PC-3 (cell line): ENCODE measurements at regions not wholly inside any gene's neighbourhood (a gene's known extent, or its start where the extent isn't known, plus 50 kb on each side); places are given as distances from the start of the nearest gene placed in this dataset.

Experiments used
- ATAC-seq: fragments of 200-7000 bp; cut with Tn5 transposase; 2 replicates; pipeline ENCODE4 v1.9.1; 2020; ENCODE audit warnings: mild to moderate bottlenecking, moderate library complexity
- BruUV-seq: library from RNA; stranded (reverse); fragments of 400-500 nt; replicated peaks from 2 replicates; lab custom pipeline; 2021; lab: Mats Ljungman, UMichigan
- CTCF ChIA-PET: fragments of 300-600 bp; sonication (Branson Sonifier 250); formaldehyde crosslinking; loops from one replicate; lab custom pipeline; 2022; ENCODE audit warnings: antibody characterized with exemption; lab: Charles Lee
- POLR2A ChIA-PET: fragments of 300-600 bp; sonication (Branson Sonifier 250); formaldehyde crosslinking; loops from one replicate; lab custom pipeline; 2022; ENCODE audit warnings: antibody characterized with exemption; ENCODE audit not compliant: unreplicated experiment; lab: Charles Lee
- DNase-seq: peaks from one replicate; pipeline ENCODE4 v3.0.0-alpha.2; 2015
- H2AFZ ChIP-seq: fragments of 300-600 bp; sonication (generic); 2 replicates; pipeline ENCODE4 v1.6.0; 2016; ENCODE audit warnings: antibody characterized with exemption, low read length
- H3F3A ChIP-seq: fragments of 300-600 bp; sonication (generic); one replicate; pipeline ENCODE4 v1.6.0; 2017; ENCODE audit warnings: antibody characterized with exemption, low read length, control low read depth, mild to moderate bottlenecking; ENCODE audit not compliant: unreplicated experiment
- H3K27ac ChIP-seq: fragments of 300-600 bp; sonication (generic); 2 replicates; pipeline ENCODE4 v1.5.1; 2016; ENCODE audit warnings: mild to moderate bottlenecking, low read length
- H3K27me3 ChIP-seq: fragments of 300-600 bp; sonication (generic); 2 replicates; pipeline ENCODE4 v1.6.1; 2016; ENCODE audit warnings: low read length, mixed read lengths
- H3K36me3 ChIP-seq: fragments of 300-600 bp; sonication (generic); 2 replicates; pipeline ENCODE4 v1.6.1; 2016; ENCODE audit warnings: low read depth, mixed run types, low read length, mixed read lengths
- H3K4me1 ChIP-seq: fragments of 300-600 bp; sonication (generic); 2 replicates; pipeline ENCODE4 v1.5.1; 2016; ENCODE audit warnings: low read length; ENCODE audit not compliant: insufficient read depth
- H3K4me2 ChIP-seq: fragments of 300-600 bp; sonication (generic); 2 replicates; pipeline ENCODE4 v1.6.0; 2016; ENCODE audit warnings: low read length
- H3K4me3 ChIP-seq: fragments of 300-600 bp; sonication (generic); 2 replicates; pipeline ENCODE4 v1.5.1; 2016; ENCODE audit warnings: mild to moderate bottlenecking, low read length, mixed read lengths
- H3K79me2 ChIP-seq: fragments of 300-600 bp; sonication (generic); 2 replicates; pipeline ENCODE4 v1.6.1; 2017; ENCODE audit warnings: low read length, mixed read lengths
- H3K9ac ChIP-seq: fragments of 300-600 bp; sonication (generic); 2 replicates; pipeline ENCODE4 v1.6.0; 2016; ENCODE audit warnings: mild to moderate bottlenecking, low read length
- H3K9me2 ChIP-seq: fragments of 300-600 bp; sonication (generic); replicated peaks from 2 replicates; pipeline ENCODE4 v1.6.1; 2016; ENCODE audit warnings: mixed run types, low read length, mixed read lengths
- H3K9me3 ChIP-seq: fragments of 300-600 bp; sonication (generic); 2 replicates; pipeline ENCODE4 v1.6.1; 2016; ENCODE audit warnings: low read length, mixed read lengths
- H4K20me1 ChIP-seq: fragments of 300-600 bp; sonication (generic); 2 replicates; pipeline ENCODE4 v1.6.1; 2016; ENCODE audit warnings: low read length, mixed read lengths
- CTCF ChIP-seq: fragments of 300-600 bp; sonication (generic); conservative IDR thresholded peaks from 2 replicates; pipeline ENCODE4 v1.5.1; 2017; ENCODE audit warnings: antibody characterized with exemption, low read depth, mild to moderate bottlenecking, low read length
- EZH2 ChIP-seq: fragments of 300-600 bp; sonication (generic); IDR thresholded peaks from one replicate; pipeline ENCODE4 v1.6.1; 2017; ENCODE audit warnings: antibody characterized with exemption, mild to moderate bottlenecking, low read length; ENCODE audit not compliant: unreplicated experiment
- EZH2phosphoT487 ChIP-seq: fragments of 300-600 bp; sonication (generic); IDR thresholded peaks from 2 replicates; pipeline ENCODE4 v1.6.1; 2018; ENCODE audit warnings: mild to moderate bottlenecking, antibody characterized with exemption, low read length, borderline replicate concordance
- intact Hi-C: fragments of 100-400 bp; cut with micrococcal nuclease; formaldehyde crosslinking; loops from 2 replicates; pipeline ENCODE4 v1.9.0; 2023

DNA sequence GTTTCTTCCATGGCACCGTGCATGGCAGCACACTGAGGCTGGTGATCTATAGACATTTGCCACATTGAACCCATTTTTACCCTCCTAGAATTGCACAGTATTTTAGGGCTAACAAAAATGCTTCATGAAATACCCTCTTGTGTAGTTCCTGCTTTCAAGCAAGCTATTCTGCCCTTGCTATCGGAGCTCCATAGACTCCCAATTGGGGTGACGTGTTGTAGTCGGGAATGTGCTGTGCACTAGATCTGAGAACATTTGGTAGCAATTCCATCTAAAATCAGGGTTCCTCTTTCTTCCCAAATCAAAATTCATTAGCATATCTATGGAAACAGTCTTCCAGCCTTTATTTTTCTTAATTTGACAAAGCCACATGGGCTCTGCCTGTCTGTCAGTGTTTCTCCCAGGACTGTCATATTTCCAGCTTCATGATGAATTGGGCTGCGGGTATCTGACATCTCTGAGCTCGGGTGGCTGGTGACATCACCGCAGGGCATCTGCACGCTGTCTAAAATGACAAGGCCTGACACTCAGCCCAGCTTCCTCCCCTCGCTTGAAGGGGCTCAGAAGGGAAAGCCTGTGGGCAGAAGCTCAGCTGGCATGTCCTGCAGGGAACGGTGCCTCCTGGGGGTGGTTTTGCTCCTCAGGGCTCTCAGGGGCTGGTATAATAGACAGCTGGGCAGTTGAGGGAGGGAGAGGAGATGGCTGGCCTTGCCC, 406.4 kb downstream of the QKI start:
- CTCF ChIA-PET: no interaction called here
- Histone ChIP-seq H3K4me3 (no peak overlapping the region), H3K4me1 (no peaks in the 10 kb centered on the region), H3K9me2 (no peaks in the 10 kb centered on the region), H3K27ac (no peak overlapping the region), H2AFZ (no peak overlapping the region), H3K9me3 (no peaks in the 10 kb centered on the region), H3K4me2 (no peak overlapping the region), H3K27me3 (no peaks in the 10 kb centered on the region), H3K36me3 (no peaks in the 10 kb centered on the region), H4K20me1 (no peaks in the 10 kb centered on the region), H3K79me2 (no peaks in the 10 kb centered on the region), H3K9ac (no peak overlapping the region), H3F3A (no peaks in the 10 kb centered on the region)
- TF ChIP-seq EZH2phosphoT487 (no peak), EZH2 (no peak), CTCF (no peak)
- POLR2A ChIA-PET: no interaction called here
- no peak for DNase-seq
- intact Hi-C loops: no loop called here
- no peak for ATAC-seq
- BruUV-seq: no TSS peak

DNA sequence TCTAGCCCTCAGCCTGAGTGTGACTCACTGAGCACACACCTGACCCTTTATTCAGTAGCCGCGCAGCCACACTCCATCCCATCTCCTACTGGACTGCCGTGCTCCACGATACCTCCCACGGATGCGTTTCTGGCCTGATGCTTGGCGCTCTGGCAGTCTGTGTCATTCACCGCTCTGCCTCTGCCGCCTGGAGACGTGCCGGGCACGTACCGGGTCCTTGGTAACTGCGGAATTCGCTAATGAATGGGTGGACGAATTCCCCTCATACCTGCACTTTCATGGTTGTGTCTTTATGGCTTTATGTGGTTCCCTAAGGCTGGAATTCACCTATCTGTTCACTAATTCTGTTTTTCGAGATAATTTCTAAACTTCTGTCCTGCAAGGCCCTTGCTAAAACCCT, 405.7 kb downstream of the QKI start:
- TF ChIP-seq EZH2phosphoT487: no peak
- TF ChIP-seq EZH2: no peak
- no peak for TF ChIP-seq CTCF
- Histone ChIP-seq H3K4me3 (no peak overlapping the region), H2AFZ (no peak overlapping the region), H3K4me1 (no peaks in the 10 kb centered on the region), H3K79me2 (no peaks in the 10 kb centered on the region), H3K9ac (no peak overlapping the region), H3F3A (no peaks in the 10 kb centered on the region), H4K20me1 (no peaks in the 10 kb centered on the region), H3K9me3 (no peaks in the 10 kb centered on the region), H3K9me2 (no peaks in the 10 kb centered on the region), H3K4me2 (no peak overlapping the region), H3K27me3 (no peaks in the 10 kb centered on the region), H3K27ac (no peak overlapping the region), H3K36me3 (no peaks in the 10 kb centered on the region)
- DNase-seq (no peak), ATAC-seq (no peak)
- ChIA-PET POLR2A (no interaction called here), CTCF (no interaction called here)
- intact Hi-C loops: no loop called here
- no TSS peak for BruUV-seq

GRCh38 chr6:163818719-163819118, 404.2 kb downstream of the QKI start:
- intact Hi-C loops: no loop called here
- H3K27ac ChIP-seq: no peak overlapping the region
- no peak overlapping the region for H3K4me3 ChIP-seq
- no peak overlapping the region for H3K9ac ChIP-seq
- no peaks in the 10 kb centered on the region for H4K20me1 ChIP-seq
- no peaks in the 10 kb centered on the region for H3K27me3 ChIP-seq
- no peaks in the 10 kb centered on the region for H3K4me1 ChIP-seq
- BruUV-seq: no TSS peak
- H3K36me3 ChIP-seq: no peaks in the 10 kb centered on the region
- H3K79me2 ChIP-seq: no peaks in the 10 kb centered on the region
- ATAC-seq: no peak
- ChIA-PET CTCF (no interaction called here), POLR2A (no interaction called here)
- no peak for DNase-seq
- H3K9me3 ChIP-seq: no peaks in the 10 kb centered on the region
- H3K4me2 ChIP-seq: no peak overlapping the region
- TF ChIP-seq EZH2phosphoT487: no peak
- TF ChIP-seq EZH2: no peak
- no peak for TF ChIP-seq CTCF
- H3K9me2 ChIP-seq: no peaks in the 10 kb centered on the region
- no peak overlapping the region for H2AFZ ChIP-seq
- no peaks in the 10 kb centered on the region for H3F3A ChIP-seq
